HG02798 (cell line): ENCODE measurements at regions not wholly inside any gene's neighbourhood (a gene's known extent, or its start where the extent isn't known, plus 50 kb on each side); places are given as distances from the start of the nearest gene placed in this dataset.
"Not testable (repeated sequence)": the region's sequence is repeated elsewhere in the genome, so short reads cannot be mapped to it uniquely, and the experiment has no call there.

Source experiments
- ATAC-seq: cut with Tn5 transposase; IDR thresholded peaks from one replicate; pipeline ENCODE4 v1.9.1; 2021; ENCODE audit warnings: mild to moderate bottlenecking; ENCODE audit not compliant: unreplicated experiment, poor library complexity

DNA sequence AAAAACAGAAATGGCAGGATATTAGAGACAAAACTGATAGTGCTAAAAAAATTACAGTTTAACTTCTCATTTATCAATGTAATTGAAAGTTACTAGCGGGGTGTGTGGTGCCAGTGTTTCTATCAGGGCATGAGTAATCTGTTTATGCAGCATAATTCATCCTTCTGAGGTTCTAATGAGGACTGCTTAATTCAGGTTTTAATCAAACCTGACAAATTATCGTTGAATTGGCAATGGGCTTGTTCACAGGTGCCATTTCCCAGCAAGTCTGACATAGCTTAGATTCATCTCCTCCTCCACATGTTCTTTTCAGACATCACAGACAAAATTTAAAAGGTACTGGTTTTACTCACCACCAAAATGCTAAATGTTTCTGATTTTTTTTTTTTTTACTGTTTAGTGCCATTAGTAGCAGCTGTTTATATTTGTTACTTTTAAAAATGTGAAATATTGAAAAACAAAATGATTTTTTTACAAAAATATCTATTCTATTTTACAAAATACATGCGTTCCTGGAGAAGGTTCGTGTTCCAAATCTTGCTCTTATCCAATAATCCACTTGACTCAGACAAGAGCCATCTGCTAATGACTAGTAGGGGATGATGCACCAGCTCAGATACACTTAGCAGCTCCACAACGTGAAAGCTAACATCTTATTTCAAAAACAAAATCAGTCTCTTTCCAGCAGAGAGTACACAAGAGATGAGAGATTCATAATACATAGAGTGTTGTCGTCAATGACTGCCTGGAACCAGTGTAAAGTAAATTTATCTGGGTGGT, 447.7 kb upstream of the DPPA4 start:
- no peak for ATAC-seq

DNA sequence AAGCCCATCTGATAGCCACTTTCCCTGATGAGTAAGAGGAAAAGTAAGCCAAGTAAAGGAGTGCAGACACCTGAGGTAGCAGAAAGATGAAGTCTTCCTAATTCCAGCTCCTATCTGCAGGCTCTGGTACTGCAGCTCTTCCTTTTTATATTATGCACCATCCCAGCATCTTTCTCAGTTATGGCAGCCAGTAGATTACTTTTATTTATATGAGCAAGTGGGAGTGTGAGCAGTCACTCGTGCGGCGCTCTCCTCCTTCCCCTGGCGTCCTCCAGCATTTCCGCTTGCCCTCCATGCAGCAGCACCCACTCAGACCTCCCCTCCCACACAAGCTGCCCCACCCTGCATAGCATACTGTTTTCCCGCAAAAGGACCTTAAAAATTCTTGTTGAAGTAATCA, 465.9 kb upstream of the DPPA4 start:
- no peak for ATAC-seq

DNA sequence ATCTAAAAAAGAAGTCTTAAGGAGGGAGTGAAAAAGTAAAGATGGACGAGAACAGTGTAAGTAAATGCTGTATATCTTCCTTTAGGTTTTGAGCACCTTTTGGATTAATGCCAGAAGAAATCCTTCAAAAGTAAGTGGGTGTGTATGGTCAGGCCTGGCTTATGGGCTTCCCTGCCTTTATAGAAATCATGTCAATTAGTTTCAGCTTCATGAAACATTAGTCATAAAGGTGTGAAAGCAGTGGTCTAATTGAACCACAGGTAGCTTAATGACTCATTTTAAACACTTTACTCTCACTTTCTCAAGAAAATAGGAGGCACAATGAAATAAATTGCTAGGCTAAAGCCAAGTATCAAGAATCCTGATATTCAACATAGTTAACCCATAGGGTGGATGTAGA, 467.4 kb upstream of the DPPA4 start:
- no peak for ATAC-seq

DNA sequence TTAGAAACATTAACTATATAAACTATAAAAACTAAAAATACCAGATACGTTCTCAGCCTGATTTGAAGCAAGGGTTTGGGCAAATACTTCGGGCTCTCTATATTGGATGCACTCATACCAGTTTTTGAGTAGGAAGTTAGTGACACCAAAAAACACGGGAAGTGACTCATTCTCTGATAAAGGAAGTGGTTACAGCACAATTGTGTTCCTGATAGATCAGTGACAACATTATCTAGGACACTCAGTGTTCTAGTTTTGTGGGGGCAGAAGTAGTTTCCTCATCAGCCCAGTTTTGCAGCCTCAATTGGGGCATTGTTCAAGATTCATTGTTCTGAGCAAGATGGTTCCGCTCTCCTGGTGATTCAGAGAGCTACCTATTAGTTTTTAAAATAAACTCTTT, 469.6 kb upstream of the DPPA4 start:
- ATAC-seq = no peak

DNA sequence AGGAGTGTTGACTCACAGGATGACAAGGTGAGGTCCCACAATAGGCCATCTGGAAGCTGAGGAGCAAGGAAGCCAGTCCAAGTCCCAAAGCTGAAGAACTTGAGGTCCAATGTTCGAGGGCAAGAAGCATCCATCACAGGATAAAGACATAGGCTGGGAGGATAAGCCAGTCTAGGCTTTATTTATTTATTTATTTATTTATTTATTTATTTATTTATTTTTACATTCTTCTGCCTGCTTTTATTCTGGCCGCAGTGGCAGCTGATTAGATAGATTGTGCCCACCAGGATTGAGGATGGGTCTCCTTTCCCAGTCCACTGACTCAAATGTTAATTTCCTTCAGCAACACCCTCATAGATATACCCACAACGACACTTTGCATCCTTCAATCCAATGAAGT, 472.2 kb upstream of the DPPA4 start:
- no peak for ATAC-seq

DNA sequence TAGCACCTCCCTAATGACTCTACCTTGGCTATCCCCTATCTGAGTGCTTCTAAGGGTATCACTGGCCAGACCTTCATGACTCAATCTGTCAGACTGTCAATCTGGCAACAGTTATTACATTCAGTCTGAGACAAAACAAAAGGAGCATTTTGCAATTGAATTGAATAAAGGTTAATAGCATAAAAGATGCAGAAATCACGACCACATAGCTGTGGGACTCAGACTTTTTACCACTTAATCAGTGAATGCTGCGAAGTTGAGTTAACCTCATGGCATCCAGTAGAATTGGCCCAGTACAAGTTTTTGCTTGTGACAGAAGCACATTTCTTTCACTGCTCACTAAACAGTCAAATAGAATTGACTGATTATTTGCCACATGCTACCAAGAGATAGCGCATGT, 480.7 kb upstream of the DPPA4 start:
- ATAC-seq = no peak

DNA sequence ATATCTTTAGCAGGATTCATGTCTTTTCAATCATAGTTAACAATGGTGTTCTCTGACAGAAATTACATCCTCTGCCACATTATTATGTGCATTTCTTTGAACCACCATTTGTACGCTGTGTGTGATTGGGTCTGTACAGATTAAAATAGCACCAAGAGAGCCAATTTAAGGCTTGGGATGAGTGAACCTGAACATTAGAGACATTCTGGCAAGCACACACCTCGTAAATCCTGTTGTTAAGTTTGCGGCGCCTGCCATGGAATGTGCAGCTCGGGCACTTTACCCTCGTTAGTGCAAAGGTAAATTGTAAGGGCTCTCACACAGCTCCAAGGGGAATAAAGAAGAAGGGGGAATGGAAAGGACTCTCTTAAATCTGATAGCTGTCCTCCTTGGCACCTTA, 482.4 kb upstream of the DPPA4 start:
- ATAC-seq = no peak

DNA sequence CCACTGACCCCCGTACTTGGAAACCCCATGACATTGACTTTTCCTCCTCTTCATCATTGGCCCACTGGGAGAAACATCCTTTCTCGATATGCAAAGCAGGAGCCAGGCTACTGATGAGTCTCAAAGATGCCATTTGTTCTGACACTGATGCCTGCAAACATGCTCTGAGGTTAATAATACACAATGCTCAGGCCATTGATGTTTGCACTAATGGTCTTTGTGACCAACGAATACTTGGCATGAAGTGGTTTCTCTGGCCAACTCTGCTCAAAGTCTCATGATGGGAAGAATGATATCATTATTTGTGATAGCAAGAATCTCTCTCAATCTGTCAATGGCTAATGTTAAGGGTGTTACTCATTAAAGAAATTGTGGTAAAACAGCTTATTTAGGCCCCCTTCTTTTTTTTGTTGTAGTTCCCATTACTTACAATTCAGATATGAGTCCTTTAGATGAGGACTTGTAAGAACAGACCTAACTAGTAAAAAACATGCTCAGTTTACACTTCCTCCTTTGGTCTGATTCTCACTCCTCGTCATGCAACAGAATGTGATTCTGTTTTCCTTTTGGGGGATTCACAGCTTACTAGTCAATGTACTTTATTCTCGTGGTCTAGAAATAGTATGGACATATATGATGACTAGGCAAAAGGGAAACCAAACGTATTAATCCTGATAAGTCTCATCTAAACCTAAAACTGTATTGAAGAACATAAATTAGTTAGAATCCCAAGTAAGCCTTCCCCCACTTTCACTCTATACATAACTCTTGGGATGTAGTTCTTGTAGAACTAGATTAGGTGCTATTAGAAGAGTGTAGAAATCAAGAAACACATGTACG, 488.8 kb upstream of the DPPA4 start:
- ATAC-seq = no peak

DNA sequence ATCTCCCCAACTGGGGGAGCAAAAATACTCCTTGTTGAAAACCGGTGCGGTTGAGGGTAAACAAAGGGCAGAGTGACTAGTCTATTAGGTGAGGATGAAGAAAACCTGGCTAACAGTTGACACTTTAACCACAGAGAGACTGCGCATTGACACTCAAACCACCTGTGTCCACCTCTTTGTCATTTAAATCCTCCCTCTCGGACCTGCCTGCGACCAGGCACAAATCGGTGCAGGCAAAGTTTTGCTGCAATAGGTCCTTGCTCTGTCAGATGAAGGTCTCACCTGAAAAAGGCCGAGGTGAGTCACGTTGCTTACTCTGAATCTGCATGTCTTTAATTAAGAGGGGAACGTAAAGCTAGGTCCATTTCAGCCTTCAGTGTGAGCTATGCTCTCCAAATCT, 494.1 kb upstream of the DPPA4 start:
- ATAC-seq = no peak

DNA sequence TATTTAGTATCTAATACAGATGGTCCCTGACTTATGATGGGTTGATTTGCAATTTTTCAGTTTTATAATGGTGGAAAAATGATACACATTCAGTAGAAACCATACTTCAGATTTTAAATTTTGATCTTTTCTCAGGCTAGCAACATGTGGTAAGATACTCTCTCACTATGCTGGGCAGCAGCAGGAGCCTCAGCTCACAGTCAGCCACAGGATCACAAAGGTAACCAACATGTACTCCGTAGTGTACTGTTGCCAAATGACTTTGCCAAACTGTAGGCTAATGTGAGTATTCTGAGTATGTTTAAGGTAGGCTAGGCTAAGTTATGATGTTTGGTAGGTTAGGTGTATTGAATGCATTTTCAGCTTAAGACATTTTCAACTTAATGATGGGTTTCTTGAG, 498.6 kb upstream of the DPPA4 start:
- ATAC-seq = no peak

DNA sequence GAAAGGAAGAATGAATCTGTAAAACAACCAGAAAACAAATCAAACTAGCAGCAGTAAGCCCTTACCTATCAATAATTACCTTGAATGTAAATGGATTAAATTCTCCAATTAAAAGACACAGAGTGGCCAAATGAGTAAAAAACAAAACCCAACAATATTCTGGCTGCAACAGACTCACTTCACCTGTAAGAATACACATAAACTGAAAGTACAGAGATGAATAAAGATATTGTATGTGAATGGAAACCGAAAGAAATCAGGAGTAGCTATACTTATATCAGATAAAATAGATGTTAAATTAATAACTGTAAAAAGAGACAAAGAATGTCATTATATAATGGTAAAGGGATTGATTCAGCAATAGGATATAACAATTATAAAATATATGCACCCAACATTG, 514.5 kb upstream of the DPPA4 start:
- ATAC-seq = no peak

DNA sequence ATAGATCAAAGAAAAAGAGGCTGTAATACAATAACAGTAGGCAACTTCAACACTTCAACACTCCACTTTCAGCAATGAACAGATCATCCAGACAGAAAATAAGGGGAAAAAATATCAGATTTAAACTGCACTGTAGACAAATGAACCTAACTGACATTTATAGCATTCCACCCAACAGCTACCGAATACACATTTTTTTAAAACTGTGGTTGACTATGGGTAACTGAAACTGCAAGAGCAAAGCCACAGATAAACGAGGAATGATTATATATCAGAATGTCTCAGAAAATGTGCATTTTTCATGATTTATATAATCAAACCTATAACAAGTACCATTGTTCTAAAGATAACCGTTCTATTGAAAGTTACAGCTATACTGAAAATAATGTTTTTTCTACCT, 514.9 kb upstream of the DPPA4 start:
- no peak for ATAC-seq

DNA sequence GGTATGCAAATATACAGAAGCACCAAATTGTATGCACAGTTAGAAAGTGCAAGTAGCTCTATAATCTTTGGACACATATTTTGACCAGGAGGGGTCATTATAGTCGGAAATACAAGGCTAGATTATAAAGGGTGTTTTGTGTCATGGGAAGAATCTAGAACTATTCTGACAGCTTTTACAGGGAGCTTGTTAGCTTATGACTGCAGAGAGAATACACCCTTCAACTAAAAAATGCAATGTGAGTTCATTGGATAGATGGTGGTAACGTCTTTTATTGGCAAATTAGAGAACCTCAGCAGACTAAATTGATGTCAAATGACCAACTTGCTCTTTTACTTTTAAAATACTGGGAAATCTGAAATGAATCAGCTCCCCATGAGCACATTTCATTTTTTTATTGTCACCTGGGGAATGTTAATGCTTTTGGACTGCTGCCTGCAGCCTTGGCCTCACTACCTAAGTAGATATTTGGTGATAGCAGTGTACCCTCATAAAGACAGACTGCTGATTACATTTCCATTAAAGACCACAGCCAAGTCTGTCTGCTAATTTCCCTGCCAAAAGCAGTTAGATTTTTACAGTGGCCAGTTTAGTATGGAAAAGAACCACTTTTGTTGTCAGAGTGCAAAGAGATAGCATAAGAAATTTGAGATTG, 515.9 kb upstream of the DPPA4 start:
- no peak for ATAC-seq

DNA sequence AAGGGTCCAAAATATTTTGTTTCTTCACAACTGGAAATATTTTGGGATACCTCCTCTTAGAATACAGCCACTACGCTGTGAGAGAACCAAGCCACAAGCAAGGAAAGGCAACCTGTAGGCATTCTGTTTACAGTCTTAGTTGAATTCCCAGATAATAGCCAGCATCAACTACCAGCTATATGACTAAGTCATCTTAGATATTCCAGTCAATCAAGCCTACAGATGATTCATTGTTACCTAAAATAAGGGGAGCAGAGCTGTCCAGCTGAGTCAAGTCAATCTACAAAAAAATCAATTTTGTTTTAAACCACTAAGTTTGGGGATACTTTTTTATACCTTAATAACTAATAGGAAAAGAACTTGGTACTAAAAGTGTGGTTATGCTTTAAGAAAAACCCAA, 526.4 kb upstream of the DPPA4 start:
- ATAC-seq = no peak

DNA sequence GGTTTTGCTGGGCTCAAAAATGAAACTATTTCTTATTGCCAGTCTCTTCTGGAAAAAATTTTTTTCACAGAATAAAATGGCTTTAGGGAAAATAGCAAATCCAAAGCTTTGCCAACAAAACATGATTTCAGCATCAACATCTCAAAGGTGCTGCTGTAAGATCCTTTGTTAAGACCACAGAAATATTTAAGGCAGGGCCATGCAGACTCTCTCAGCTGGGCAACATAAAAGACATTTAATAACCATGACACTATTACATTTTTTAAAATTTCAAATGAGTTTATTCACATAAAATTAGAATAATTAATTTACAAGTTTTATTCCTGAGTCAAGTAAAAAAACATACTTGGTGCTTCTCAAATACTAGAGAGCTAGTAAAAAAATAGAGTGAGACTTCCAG, 527.1 kb upstream of the DPPA4 start:
- ATAC-seq = no peak

DNA sequence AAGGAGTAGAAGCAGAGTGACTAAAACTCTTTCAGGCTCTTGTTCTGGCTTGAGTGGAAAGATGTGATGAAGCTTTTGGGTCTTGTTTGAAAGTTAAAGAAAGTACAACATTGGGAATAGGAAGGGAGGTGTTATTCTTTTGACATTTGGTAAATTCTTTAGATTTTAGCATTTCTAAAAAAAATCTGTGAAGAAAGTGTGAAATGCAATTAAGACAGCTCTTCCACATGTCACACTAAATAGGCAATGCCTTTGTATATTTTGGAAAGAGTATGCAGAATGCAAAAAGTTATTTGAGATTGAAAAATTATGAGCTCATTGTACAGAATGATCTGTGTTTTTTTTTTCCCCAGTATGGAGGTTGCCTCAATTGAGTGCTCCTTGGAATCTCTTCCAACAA, 532.2 kb upstream of the DPPA4 start:
- ATAC-seq = no peak

DNA sequence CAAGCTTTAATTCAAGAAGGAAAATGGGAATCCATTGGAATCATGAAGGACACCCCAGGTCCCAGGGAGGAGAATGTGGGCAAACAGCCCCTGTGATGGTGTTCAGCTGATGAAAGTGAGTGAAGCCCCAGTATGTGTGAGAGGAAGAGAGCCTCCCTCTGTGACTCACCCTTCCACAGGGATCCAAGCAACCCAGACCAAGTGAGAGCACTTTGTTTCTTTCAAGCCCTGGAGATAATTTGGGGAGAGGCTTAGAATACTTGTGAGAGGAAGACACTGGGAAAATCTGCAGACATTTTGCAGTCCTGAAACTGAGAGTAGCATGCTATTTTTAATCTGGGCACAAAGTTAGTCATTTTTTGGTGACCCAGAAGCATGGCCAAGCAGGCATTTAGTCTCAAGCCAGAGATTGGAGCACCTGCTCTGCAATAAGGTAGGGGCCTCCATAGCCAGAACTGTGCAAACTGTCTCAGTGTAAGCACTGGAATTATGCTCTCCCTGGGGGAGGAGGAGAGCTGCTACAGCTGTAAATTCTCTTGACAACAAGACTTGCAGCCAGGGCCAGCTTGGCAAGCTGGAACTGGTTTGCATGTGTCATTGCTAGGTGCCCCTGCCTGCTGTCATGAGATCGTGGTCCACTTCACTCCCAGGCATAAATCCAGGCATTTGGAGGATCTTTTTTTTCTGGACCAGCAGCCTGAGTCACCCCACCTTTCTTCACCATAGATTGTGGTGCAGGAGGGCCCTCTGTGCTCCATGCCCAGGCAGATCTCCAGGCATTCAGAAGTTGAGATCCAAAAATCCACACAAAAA, 537.8 kb upstream of the DPPA4 start:
- no peak for ATAC-seq

DNA sequence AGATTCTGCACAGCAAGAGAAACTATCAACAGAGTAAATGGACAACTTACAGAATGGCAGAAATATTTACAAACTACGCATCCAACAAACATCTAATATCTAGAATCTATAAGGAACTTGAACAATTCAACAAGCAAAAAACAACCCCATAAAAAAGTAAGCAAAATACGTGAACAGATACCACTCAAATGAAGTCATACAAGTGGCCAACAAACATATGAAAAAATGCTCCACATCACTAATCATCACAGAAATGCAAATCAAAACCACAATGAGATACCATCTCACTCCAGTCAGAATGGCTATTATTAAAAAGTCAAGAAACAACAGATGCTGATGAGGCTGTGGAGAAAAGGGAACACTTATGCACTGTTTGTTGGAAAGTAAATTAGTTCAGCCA, 540.3 kb upstream of the DPPA4 start:
- ATAC-seq = not testable (repeated sequence)

DNA sequence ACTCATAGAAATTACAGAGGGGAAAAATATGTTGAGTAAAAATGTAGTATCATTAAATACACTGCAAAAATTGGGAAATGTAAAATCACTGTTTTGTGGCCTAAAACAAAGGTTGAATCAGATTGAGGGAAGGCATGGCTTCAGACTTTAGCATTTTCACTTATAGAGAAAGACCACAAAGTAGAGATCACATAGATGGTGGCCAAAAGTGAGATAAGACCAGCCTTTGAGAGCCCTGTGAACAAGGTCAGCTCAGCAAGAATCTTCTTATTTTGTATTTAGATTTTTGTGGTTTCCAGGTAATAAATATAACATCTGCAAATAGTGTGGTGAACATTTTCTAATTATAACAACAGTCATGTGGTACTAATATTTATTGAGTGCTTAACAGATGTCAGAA, 544.8 kb upstream of the DPPA4 start:
- ATAC-seq = no peak

DNA sequence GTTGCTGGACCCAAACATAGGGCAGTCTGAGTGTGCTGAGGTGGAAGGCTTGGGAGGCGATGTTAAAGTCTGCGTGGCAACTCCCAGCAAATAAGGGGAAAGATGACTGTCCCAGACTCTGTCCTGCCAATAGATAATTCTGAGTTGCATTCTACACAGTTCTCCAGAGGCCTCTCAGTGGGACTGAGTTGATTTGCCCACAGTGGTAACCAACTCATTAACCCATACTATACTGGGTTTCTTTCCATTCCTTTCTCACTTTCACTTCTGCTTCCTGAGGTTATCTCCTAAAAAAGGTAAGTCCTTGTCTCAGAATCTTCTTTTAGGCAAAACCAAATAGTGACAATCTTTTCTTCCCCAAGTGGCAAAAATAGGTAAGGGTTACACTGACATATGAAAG, 549.9 kb upstream of the DPPA4 start:
- no peak for ATAC-seq

DNA sequence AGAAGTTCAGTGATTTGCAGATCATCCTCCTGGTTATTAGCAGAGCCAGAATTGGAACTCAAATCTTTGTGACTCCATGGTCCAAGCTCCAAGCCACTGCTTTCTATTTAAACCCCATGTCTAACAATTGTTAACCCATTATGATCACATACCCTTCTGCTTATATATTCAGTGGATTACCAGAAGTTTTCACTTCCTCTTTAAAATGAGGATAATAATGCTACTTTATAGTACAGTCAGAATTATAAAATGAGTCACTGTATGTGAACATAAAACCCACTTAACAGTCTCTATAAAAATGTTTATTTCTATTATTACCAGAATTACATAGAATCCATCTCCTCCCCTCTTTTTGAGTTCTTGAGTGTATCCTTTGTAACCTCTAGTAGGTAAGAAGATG, 550.7 kb upstream of the DPPA4 start:
- ATAC-seq = no peak
